ENCODE measurements at regions not wholly inside any gene's neighbourhood (a gene's known extent, or its start where the extent isn't known, plus 50 kb on each side); places are given as distances from the start of the nearest gene placed in this dataset.

GRCh38 chr6:113281014-113281413, 576.1 kb upstream of the MARCKS start:
- no peak overlapping the region for H3K27ac ChIP-seq
- TF ChIP-seq CTCF (conservative IDR thresholded peaks at IDR 0.05) (no peak), ZFX (IDR thresholded peaks at IDR 0.05) (no peak)

- no peak for TF ChIP-seq ZFX (IDR thresholded peaks at IDR 0.05)
- no peak for TF ChIP-seq CTCF (conservative IDR thresholded peaks at IDR 0.05)
- H3K27ac ChIP-seq = no peak overlapping the region
Measured at GRCh38 chr6:113281431-113281830, 575.7 kb upstream of the MARCKS start.

GRCh38 chr6:113287396-113287795, 569.7 kb upstream of the MARCKS start:
- TF ChIP-seq CTCF (conservative IDR thresholded peaks at IDR 0.05) = no peak
- TF ChIP-seq ZFX (IDR thresholded peaks at IDR 0.05) = no peak
- no peak overlapping the region for H3K27ac ChIP-seq

GRCh38 chr6:113288409-113288808, 568.7 kb upstream of the MARCKS start:
- TF ChIP-seq CTCF (conservative IDR thresholded peaks at IDR 0.05) (no peak), ZFX (IDR thresholded peaks at IDR 0.05) (no peak)
- H3K27ac ChIP-seq = no peak overlapping the region

GRCh38 chr6:113289166-113289565, 568.0 kb upstream of the MARCKS start:
- no peak overlapping the region for H3K27ac ChIP-seq
- TF ChIP-seq CTCF (conservative IDR thresholded peaks at IDR 0.05) (no peak), ZFX (IDR thresholded peaks at IDR 0.05) (no peak)

GRCh38 chr6:113290684-113291083, 566.5 kb upstream of the MARCKS start:
- TF ChIP-seq CTCF (conservative IDR thresholded peaks at IDR 0.05) (no peak), ZFX (IDR thresholded peaks at IDR 0.05) (no peak)
- no peak overlapping the region for H3K27ac ChIP-seq

- TF ChIP-seq CTCF (conservative IDR thresholded peaks at IDR 0.05) (no peak), ZFX (IDR thresholded peaks at IDR 0.05) (no peak)
- H3K27ac ChIP-seq = no peak overlapping the region
Measured at GRCh38 chr6:113291751-113292445, 565.2 kb upstream of the MARCKS start.

All from C4-2B (cell line).